ENCODE measurements at regions not wholly inside any gene's neighbourhood (a gene's known extent, or its start where the extent isn't known, plus 50 kb on each side); places are given as distances from the start of the nearest gene placed in this dataset.
"Not testable (repeated sequence)": the region's sequence is repeated elsewhere in the genome, so short reads cannot be mapped to it uniquely, and the experiment has no call there.

DNA sequence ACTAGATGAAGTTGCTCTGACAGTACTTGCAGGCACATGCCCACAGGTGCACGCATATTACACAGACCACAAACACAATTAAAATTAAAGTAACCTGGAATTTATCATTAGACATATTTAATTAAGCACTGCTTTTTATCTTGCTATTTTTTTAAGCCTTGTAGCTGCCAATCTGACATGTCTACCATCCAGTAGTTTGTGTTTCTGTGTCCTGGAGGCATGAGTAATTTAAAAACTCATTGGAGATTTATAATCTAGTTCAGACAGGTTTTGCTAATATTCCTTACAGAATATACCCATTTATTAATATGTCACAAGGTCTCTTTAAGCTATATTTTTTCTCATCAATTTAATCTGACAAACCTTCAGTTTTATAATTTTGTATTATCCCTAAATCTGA lies 445.0 kb upstream of the KLF6 start:
- no peak overlapping the region for H3K4me3 ChIP-seq
- DNase-seq (no peak), FAIRE-seq (no peak), ATAC-seq (no peak)
- no peaks in the 10 kb centered on the region for H3K9me3 ChIP-seq
- H3K27ac ChIP-seq: no peak overlapping the region
- no peaks in the 10 kb centered on the region for H3K36me3 ChIP-seq
- 44 to 48% methylated on average over 1 of the region's 1 CpG for WGBS, 2 donors
- no peaks in the 10 kb centered on the region for H3K27me3 ChIP-seq
- TF ChIP-seq, protein P1, sequence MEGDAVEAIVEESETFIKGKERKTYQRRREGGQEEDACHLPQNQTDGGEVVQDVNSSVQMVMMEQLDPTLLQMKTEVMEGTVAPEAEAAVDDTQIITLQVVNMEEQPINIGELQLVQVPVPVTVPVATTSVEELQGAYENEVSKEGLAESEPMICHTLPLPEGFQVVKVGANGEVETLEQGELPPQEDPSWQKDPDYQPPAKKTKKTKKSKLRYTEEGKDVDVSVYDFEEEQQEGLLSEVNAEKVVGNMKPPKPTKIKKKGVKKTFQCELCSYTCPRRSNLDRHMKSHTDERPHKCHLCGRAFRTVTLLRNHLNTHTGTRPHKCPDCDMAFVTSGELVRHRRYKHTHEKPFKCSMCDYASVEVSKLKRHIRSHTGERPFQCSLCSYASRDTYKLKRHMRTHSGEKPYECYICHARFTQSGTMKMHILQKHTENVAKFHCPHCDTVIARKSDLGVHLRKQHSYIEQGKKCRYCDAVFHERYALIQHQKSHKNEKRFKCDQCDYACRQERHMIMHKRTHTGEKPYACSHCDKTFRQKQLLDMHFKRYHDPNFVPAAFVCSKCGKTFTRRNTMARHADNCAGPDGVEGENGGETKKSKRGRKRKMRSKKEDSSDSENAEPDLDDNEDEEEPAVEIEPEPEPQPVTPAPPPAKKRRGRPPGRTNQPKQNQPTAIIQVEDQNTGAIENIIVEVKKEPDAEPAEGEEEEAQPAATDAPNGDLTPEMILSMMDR (IDR thresholded peaks at IDR 0.05): no peak
- intact Hi-C loops (cut with DNase I): no loop called here
- no peaks in the 10 kb centered on the region for H3K4me1 ChIP-seq

- Histone ChIP-seq H3K27ac (no peak overlapping the region), H3K36me3 (no peaks in the 10 kb centered on the region), H3K9me3 (no peaks in the 10 kb centered on the region), H3K4me1 (no peaks in the 10 kb centered on the region), H3K4me3 (no peak overlapping the region), H3K27me3 (no peaks in the 10 kb centered on the region)
- WGBS, 2 donors: 68 to 88% methylated on average over 5 of the region's 5 CpGs
- intact Hi-C loops (cut with DNase I): no loop called here
- ATAC-seq: no peak
- TF ChIP-seq, protein P1 (IDR thresholded peaks at IDR 0.05): no peak
- FAIRE-seq: no peak
- DNase-seq: no peak
Measured at GRCh38 chr10:4229106-4229505, 444.1 kb upstream of the KLF6 start.

DNA sequence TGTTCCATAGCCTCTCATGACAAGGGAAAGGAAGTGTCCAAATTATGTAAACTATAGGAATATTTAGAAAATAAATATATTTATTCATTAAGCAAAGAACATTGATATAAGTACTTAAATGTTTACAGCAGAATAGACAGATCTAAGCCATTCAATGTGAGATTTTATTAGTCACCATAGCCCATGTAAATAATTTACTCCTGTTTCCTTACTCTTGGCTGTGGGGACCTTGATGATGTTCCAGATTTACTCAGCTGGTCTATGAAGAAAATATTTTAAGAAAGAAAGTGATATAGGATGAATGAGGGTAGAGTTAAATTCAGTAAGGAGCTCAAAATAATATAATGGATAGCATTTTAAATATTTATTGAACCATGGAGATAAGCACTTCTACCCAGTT lies 442.6 kb upstream of the KLF6 start:
- TF ChIP-seq, protein P1 (IDR thresholded peaks at IDR 0.05): no peak
- Histone ChIP-seq H3K36me3 (no peaks in the 10 kb centered on the region), H3K4me3 (no peak overlapping the region), H3K4me1 (no peaks in the 10 kb centered on the region), H3K27me3 (no peaks in the 10 kb centered on the region), H3K9me3 (no peaks in the 10 kb centered on the region), H3K27ac (no peak overlapping the region)
- intact Hi-C loops (cut with DNase I): no loop called here
- DNase-seq: no peak
- FAIRE-seq: no peak
- no peak for ATAC-seq

- no peak for ATAC-seq
- FAIRE-seq: no peak
Measured at GRCh38 chr10:4226941-4227540, 442.0 kb upstream of the KLF6 start.

GRCh38 chr10:4224178-4224577 lies 439.2 kb upstream of the KLF6 start:
- WGBS, 2 donors: 77 to 84% methylated on average over 6 of the region's 6 CpGs
- intact Hi-C loops (cut with DNase I): no loop called here
- no peaks in the 10 kb centered on the region for H3K36me3 ChIP-seq
- TF ChIP-seq, protein P1 (IDR thresholded peaks at IDR 0.05): no peak
- H3K4me3 ChIP-seq: no peak overlapping the region
- no peaks in the 10 kb centered on the region for H3K9me3 ChIP-seq
- DNase-seq (no peak), FAIRE-seq (no peak), ATAC-seq (no peak)
- H3K4me1 ChIP-seq: no peaks in the 10 kb centered on the region
- H3K27me3 ChIP-seq: no peaks in the 10 kb centered on the region
- H3K27ac ChIP-seq: no peak overlapping the region

More at GRCh38 chr10:4226941-4227540, 442.0 kb upstream of the KLF6 start:
- WGBS, 2 donors: 46 to 53% methylated on average over 4 of the region's 4 CpGs
- Histone ChIP-seq H3K4me3 (no peak overlapping the region), H3K4me1 (no peaks in the 10 kb centered on the region), H3K27ac (no peak overlapping the region), H3K27me3 (no peaks in the 10 kb centered on the region), H3K9me3 (no peaks in the 10 kb centered on the region), H3K36me3 (no peaks in the 10 kb centered on the region)
- intact Hi-C loops (cut with DNase I): no loop called here
- DNase-seq: no peak
- TF ChIP-seq, protein P1 (IDR thresholded peaks at IDR 0.05): no peak

DNA sequence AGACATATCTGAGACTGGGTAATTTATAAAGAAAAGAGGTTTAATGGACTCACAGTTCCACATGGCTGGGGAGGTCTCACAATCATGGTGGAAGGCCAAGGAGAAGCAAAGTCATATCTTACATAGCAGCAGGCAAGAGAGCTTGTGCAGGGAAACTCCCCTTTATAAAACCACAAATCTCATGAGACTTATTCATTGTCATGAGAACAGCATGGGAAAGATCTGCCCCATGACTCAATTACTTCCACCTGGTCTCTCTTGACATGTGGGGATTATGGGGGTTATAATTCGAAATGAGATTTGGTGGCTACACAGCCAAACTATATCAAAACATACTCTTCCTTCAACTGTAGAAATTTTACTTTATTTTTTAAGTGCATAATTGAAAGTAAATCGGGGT lies 436.3 kb upstream of the KLF6 start:
- H3K4me3 ChIP-seq; intact Hi-C loops (cut with DNase I); FAIRE-seq; H3K36me3 ChIP-seq; ATAC-seq; H3K4me1 ChIP-seq; H3K27ac ChIP-seq; H3K9me3 ChIP-seq; H3K27me3 ChIP-seq; DNase-seq: not testable (repeated sequence)
- WGBS, 2 donors: 49 to 63% methylated on average over 2 of the region's 2 CpGs

Data from pancreas (tissue), 10 donors.